K562 (cell line): ENCODE measurements at regions not wholly inside any gene's neighbourhood (a gene's known extent, or its start where the extent isn't known, plus 50 kb on each side); places are given as distances from the start of the nearest gene placed in this dataset.

Experiments
- CEBPB ChIP-seq: fragments of 450-650 bp; IDR thresholded peaks from 2 replicates; pipeline ENCODE4 v1.6.1; 2016; ENCODE audit warnings: missing genetic modification characterization, missing compliant biosample characterization
- JUND ChIP-seq, 2 experiments: IDR thresholded peaks; 2 replicates in 1 of 2; 3 replicates in 1 of 2; pipeline ENCODE4 v1.6.1; 2011; ENCODE audit warnings: borderline replicate concordance in 2 of 2, low read depth in 2 of 2, low read length in 2 of 2, improper control_type of control experiment in 1 of 2, missing biosample characterization in 1 of 2, missing genetic modification characterization in 1 of 2, missing genetic modification reagents in 1 of 2
- POLR2A ChIP-seq: fragments of 450-650 bp; conservative IDR thresholded peaks from 2 replicates; pipeline ENCODE4 v1.6.1; 2016
- POLR2AphosphoS5 ChIP-seq: IDR thresholded peaks from 2 replicates; pipeline ENCODE4 v1.6.1; 2011; ENCODE audit warnings: mild to moderate bottlenecking, low read depth, low read length, moderate library complexity; ENCODE audit not compliant: control insufficient read depth, insufficient read depth
- ZBED1 ChIP-seq: IDR thresholded peaks from 2 replicates; pipeline ENCODE4 v1.6.1; 2014
- ZNF707 ChIP-seq: fragments of 250-450 bp; sonication (Bioruptor Pico); conservative IDR thresholded peaks from 2 replicates; pipeline ENCODE4 v1.8.0; 2022; ENCODE audit warnings: inconsistent platforms, mild to moderate bottlenecking, moderate library complexity
- TF ChIP-seq, protein P1 (sequence below): sonication (generic); formaldehyde crosslinking; IDR thresholded peaks from 2 replicates; pipeline ENCODE4 v1.8.0; 2022; ENCODE audit warnings: missing genetic modification reagents, mild to moderate bottlenecking, borderline replicate concordance
- TF ChIP-seq, protein P2 (sequence below), 2 experiments: fragments of 450-650 bp in 1 of 2; sonication (generic) in 1 of 2; formaldehyde crosslinking; conservative IDR thresholded peaks; 2 replicates each; pipeline versions ENCODE4 v1.4.0 to v1.8.1; 2020 to 2022; ENCODE audit warnings: mild to moderate bottlenecking in 1 of 2, missing genetic modification reagents in 1 of 2
- TF ChIP-seq, protein P3 (sequence below), 3 experiments: IDR thresholded peaks in 2 of 3; conservative IDR thresholded peaks in 1 of 3; 2 replicates each; pipeline ENCODE4 v1.5.1; 2011 to 2012; ENCODE audit warnings: low read length in 3 of 3, mild to moderate bottlenecking in 3 of 3, control low read depth in 2 of 3, improper control_type of control experiment in 1 of 3, inconsistent platforms in 1 of 3, low read depth in 1 of 3, mixed read lengths in 1 of 3, moderate library complexity in 1 of 3; ENCODE audit not compliant: insufficient read depth in 2 of 3
- TF ChIP-seq, protein P4 (sequence below): sonication (generic); formaldehyde crosslinking; IDR thresholded peaks from 2 replicates; pipeline ENCODE4 v1.8.1; 2022; ENCODE audit warnings: missing genetic modification reagents
- TF ChIP-seq, protein P5 (sequence below), 2 experiments: fragments of 450-650 bp in 1 of 2; sonication (generic) in 1 of 2; formaldehyde crosslinking in 1 of 2; IDR thresholded peaks in 1 of 2; conservative IDR thresholded peaks in 1 of 2; 2 replicates each; pipeline versions ENCODE4 v1.6.1 to v1.8.1; 2016 to 2023; ENCODE audit warnings: mild to moderate bottlenecking in 2 of 2, moderate library complexity in 2 of 2, inconsistent platforms in 1 of 2, missing genetic modification reagents in 1 of 2
- TF ChIP-seq, protein P6 (sequence below): sonication (generic); formaldehyde crosslinking; IDR thresholded peaks from 2 replicates; pipeline ENCODE4 v1.8.1; 2023; ENCODE audit warnings: mild to moderate bottlenecking, missing genetic modification reagents
- TF ChIP-seq, protein P7 (sequence below): sonication (generic); formaldehyde crosslinking; IDR thresholded peaks from 2 replicates; pipeline ENCODE4 v1.9.0; 2022; ENCODE audit warnings: mild to moderate bottlenecking, missing genetic modification reagents

DNA sequence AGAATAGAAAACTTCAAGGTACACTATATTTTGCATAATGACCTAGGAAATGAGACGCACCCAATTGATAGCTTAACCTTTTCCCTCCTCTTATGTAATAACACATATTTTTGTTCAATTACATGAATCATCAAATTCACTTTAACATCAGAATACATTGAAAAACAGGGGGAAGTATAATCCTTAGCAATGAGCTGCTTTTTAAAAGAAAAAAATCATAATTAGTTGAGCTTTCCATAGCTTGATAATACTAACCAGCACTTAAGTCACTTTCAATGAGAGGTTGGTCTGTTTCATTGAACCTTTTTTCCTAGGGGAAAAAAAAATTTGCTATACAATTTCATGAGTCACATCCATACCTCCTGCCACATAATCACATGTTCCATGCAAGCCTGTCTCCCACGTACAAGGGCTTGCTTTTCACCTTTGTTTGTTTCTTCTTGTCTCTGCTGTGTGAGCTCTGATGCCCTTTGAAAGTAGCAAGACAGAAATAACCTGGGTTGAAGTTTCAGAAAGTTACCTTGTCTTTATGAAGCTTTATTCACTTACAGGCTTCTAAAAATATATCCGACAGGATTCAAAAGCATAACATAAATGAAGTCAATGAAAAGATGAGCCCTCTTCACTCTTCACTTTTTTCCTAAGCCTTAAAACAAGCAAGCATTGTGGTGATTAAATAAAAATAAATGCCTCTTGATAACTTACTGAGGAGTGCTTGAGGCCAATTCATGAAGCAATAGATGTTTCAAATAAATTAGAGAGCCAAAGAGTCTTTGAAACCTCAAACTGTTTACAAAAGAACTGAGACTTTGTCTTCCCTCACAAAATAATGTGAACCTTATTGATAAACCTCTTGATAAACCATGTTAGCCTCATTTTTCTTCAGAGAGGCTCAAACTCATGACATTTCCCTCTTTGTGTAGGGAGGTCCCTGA is 108.5 kb downstream of the FEM1C start:
- TF ChIP-seq, protein P1, sequence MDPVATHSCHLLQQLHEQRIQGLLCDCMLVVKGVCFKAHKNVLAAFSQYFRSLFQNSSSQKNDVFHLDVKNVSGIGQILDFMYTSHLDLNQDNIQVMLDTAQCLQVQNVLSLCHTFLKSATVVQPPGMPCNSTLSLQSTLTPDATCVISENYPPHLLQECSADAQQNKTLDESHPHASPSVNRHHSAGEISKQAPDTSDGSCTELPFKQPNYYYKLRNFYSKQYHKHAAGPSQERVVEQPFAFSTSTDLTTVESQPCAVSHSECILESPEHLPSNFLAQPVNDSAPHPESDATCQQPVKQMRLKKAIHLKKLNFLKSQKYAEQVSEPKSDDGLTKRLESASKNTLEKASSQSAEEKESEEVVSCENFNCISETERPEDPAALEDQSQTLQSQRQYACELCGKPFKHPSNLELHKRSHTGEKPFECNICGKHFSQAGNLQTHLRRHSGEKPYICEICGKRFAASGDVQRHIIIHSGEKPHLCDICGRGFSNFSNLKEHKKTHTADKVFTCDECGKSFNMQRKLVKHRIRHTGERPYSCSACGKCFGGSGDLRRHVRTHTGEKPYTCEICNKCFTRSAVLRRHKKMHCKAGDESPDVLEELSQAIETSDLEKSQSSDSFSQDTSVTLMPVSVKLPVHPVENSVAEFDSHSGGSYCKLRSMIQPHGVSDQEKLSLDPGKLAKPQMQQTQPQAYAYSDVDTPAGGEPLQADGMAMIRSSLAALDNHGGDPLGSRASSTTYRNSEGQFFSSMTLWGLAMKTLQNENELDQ = no peak
- TF ChIP-seq, protein P2, sequence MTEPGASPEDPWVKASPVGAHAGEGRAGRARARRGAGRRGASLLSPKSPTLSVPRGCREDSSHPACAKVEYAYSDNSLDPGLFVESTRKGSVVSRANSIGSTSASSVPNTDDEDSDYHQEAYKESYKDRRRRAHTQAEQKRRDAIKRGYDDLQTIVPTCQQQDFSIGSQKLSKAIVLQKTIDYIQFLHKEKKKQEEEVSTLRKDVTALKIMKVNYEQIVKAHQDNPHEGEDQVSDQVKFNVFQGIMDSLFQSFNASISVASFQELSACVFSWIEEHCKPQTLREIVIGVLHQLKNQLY (CRISPR knock-in tag; conservative IDR thresholded peaks at IDR 0.05) = no peak
- TF ChIP-seq, protein P3, sequence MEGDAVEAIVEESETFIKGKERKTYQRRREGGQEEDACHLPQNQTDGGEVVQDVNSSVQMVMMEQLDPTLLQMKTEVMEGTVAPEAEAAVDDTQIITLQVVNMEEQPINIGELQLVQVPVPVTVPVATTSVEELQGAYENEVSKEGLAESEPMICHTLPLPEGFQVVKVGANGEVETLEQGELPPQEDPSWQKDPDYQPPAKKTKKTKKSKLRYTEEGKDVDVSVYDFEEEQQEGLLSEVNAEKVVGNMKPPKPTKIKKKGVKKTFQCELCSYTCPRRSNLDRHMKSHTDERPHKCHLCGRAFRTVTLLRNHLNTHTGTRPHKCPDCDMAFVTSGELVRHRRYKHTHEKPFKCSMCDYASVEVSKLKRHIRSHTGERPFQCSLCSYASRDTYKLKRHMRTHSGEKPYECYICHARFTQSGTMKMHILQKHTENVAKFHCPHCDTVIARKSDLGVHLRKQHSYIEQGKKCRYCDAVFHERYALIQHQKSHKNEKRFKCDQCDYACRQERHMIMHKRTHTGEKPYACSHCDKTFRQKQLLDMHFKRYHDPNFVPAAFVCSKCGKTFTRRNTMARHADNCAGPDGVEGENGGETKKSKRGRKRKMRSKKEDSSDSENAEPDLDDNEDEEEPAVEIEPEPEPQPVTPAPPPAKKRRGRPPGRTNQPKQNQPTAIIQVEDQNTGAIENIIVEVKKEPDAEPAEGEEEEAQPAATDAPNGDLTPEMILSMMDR (IDR thresholded peaks at IDR 0.05 in 2 of 3, conservative IDR thresholded peaks at IDR 0.05 in 1 of 3; ENCODE audit: insufficient read depth in 2 of 3, low read depth in 1 of 3, low read length in 3 of 3) = no peak
- no peak for TF ChIP-seq ZBED1
- TF ChIP-seq, protein P4, sequence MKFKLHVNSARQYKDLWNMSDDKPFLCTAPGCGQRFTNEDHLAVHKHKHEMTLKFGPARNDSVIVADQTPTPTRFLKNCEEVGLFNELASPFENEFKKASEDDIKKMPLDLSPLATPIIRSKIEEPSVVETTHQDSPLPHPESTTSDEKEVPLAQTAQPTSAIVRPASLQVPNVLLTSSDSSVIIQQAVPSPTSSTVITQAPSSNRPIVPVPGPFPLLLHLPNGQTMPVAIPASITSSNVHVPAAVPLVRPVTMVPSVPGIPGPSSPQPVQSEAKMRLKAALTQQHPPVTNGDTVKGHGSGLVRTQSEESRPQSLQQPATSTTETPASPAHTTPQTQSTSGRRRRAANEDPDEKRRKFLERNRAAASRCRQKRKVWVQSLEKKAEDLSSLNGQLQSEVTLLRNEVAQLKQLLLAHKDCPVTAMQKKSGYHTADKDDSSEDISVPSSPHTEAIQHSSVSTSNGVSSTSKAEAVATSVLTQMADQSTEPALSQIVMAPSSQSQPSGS (CRISPR knock-in tag) = no peak
- TF ChIP-seq CEBPB (tag) = no peak
- no peak for TF ChIP-seq POLR2A
- TF ChIP-seq POLR2AphosphoS5 = no peak
- TF ChIP-seq, protein P5, sequence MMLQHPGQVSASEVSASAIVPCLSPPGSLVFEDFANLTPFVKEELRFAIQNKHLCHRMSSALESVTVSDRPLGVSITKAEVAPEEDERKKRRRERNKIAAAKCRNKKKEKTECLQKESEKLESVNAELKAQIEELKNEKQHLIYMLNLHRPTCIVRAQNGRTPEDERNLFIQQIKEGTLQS (IDR thresholded peaks at IDR 0.05) = no peak
- TF ChIP-seq, protein P5 (CRISPR knock-in tag; conservative IDR thresholded peaks at IDR 0.05) = no peak
- TF ChIP-seq, protein P6, sequence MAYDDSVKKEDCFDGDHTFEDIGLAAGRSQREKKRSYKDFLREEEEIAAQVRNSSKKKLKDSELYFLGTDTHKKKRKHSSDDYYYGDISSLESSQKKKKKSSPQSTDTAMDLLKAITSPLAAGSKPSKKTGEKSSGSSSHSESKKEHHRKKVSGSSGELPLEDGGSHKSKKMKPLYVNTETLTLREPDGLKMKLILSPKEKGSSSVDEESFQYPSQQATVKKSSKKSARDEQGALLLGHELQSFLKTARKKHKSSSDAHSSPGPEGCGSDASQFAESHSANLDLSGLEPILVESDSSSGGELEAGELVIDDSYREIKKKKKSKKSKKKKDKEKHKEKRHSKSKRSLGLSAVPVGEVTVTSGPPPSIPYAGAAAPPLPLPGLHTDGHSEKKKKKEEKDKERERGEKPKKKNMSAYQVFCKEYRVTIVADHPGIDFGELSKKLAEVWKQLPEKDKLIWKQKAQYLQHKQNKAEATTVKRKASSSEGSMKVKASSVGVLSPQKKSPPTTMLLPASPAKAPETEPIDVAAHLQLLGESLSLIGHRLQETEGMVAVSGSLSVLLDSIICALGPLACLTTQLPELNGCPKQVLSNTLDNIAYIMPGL (CRISPR knock-in tag) = no peak
- TF ChIP-seq JUND (IDR thresholded peaks at IDR 0.05; ENCODE audit: borderline replicate concordance, low read depth, low read length) = no peak
- TF ChIP-seq JUND (tag; IDR thresholded peaks at IDR 0.05; ENCODE audit: borderline replicate concordance, low read depth, low read length) = no peak
- TF ChIP-seq ZNF707 = no peak
- TF ChIP-seq, protein P7, sequence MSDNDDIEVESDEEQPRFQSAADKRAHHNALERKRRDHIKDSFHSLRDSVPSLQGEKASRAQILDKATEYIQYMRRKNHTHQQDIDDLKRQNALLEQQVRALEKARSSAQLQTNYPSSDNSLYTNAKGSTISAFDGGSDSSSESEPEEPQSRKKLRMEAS (CRISPR knock-in tag) = no peak
